ENCODE measurements at regions not wholly inside any gene's neighbourhood (a gene's known extent, or its start where the extent isn't known, plus 50 kb on each side); places are given as distances from the start of the nearest gene placed in this dataset.
A peak's percentile ranks its signal among the peaks of the same experiment; 100 is the strongest.
"Not testable (repeated sequence)": the region's sequence is repeated elsewhere in the genome, so short reads cannot be mapped to it uniquely, and the experiment has no call there.

DNA sequence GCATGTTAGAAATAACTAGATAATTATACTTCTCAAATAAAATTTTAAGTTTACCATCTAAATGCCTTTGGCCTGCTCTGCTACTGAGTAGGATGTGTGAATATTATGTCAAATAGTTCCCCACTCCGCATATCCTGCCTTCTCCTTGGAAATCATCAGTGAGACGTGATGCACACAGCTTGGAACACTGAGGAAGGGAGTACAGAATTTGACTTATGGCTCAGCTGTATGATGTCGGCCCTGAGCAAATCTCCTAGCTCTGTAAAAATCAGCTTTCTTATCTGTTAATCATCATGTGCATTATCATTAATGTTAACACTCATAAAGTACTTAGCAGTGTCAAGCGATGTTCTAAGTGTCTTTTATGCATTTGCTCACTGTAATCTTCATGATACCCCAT, 241.0 kb upstream of the ANKRD50 start:
- DNase-seq (ENCODE audit: low spot score), result no peak
- in situ Hi-C loops (cut with HindIII; ENCODE audit: low sequenced_read_pairs), result no loop called here

- in situ Hi-C loops (cut with HindIII; ENCODE audit: low sequenced_read_pairs), result no loop called here
- no peak for DNase-seq (ENCODE audit: low spot score)
Observed at GRCh38 chr4:124953061-124953460, 240.5 kb upstream of the ANKRD50 start.

GRCh38 chr4:124952601-124953000, 240.1 kb upstream of the ANKRD50 start:
- in situ Hi-C loops (cut with HindIII; ENCODE audit: low sequenced_read_pairs), result no loop called here
- DNase-seq (ENCODE audit: low spot score), result no peak

GRCh38 chr4:124948976-124949597, 236.6 kb upstream of the ANKRD50 start:
- no peak for DNase-seq (ENCODE audit: low spot score)
- in situ Hi-C loops (cut with HindIII; ENCODE audit: low sequenced_read_pairs), result no loop called here

GRCh38 chr4:124947622-124948265, 235.2 kb upstream of the ANKRD50 start:
- DNase-seq (ENCODE audit: low spot score), result no peak
- in situ Hi-C loops (cut with HindIII; ENCODE audit: low sequenced_read_pairs), result no loop called here

DNA sequence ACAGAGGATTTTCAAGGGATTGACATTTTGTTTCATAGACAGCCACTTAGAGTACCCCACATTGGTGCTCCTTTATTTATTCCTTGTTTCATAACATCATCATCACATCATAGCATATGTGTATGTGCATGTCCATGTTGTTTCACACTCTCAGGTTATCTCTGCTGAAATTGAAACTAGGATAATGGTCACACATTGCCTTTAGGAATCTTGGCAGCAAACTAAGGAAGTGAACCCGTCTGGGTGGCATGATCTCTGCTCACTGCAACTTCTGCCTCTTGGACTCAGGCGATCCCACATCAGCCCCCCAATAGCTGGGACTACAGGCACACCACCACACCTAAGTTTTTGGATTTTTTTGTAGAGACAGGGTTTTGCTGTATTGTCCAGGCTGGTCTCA, 234.2 kb upstream of the ANKRD50 start:
- no peak for DNase-seq (ENCODE audit: low spot score)
- in situ Hi-C loops (cut with HindIII; ENCODE audit: low sequenced_read_pairs), result no loop called here

- DNase-seq (ENCODE audit: low spot score), result no peak
- in situ Hi-C loops (cut with HindIII; ENCODE audit: low sequenced_read_pairs), result no loop called here
Observed at GRCh38 chr4:124945422-124945821, 232.9 kb upstream of the ANKRD50 start.

DNA sequence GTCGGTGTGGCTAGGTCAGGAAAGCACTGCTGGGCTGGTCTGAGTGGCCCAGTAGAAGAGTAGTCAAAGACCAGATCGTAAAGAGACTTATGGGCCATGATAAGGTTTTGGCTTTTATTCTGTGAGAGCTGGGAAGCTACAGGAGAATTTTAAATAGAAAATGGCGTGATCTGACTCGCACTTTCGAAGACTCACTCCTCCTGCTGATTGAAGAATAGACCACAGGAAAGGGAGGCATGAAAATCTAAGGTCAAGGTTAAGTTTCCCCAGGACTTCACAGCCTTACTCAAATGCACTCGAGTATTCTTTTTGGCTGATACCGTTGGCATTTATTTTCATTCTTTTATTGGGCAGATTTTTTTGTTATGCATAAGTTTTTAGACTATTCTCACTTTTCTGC, 231.4 kb upstream of the ANKRD50 start:
- DNase-seq (ENCODE audit: low spot score), result no peak
- in situ Hi-C loops (cut with HindIII; ENCODE audit: low sequenced_read_pairs), result no loop called here

DNA sequence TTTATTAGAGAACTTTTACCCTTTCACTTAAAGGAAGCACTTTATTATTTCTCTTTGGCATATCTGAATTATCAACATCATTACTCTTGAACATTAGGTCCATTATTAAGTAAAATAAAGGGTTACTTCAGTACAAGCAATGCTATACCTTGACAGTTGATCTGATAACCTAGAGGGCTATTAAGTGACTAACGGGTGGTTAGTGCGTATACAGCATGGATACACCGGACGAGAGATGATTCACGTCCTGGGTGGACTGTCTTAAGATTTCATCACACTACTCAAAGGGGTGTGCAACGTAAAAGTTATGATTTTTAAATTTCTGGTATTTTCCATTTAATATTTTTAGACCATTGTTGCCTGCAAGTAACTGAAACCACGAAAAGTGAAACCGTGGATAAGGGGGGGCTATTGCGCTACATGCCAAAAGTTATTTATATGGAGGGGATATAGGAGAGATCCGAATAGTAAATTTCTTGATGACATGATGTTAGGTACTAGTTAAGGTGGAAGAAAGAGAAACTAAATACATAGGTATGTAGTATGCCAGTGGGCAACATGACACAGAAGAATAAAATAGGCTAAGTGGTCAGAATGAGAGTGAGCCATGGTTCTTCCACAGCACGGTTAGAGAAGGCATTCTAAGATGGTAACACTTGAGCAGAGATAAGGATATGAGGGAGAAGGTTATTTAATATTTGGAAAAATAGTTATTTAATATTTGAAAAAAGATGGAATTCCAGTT, 230.8 kb upstream of the ANKRD50 start:
- DNase-seq (ENCODE audit: low spot score), result no peak
- in situ Hi-C loops (cut with HindIII; ENCODE audit: low sequenced_read_pairs), result no loop called here

DNA sequence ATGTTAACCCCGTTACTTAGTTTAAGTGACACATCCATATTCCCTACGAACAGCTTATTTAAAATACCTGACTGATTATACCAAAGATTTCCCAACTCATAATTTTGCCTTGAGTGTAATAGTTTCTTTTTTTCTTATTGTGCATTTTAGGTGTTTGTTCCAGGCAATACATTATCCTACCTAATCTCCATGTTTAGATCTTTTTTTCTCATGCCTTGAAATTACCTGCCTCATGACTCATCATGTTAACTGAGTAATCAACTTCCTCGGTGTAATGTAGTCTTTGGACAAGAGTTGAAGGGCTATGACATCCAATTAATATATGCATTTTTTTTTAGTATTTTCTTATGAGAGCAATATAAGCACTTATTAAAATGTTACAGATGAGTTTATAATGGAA, 228.7 kb upstream of the ANKRD50 start:
- DNase-seq (ENCODE audit: low spot score), result no peak
- in situ Hi-C loops (cut with HindIII; ENCODE audit: low sequenced_read_pairs), result no loop called here

DNA sequence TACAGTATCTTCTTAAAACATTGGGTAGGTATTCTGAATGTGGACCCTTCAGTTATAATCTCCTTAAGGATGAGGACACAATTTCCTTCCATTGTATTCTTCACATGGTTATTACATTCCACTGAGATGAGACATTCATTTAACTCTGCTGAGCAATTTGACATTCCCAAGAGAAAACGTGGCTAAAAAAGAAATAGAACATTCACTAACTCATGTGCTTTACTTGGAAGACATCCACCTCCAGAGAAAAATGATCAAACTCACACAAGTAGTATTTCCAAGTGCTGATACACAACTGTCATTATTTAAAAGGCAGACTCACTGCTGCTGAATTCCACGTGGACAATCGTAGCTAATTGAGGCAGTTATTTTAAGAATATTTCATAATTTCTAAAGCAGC, 227.9 kb upstream of the ANKRD50 start:
- DNase-seq (ENCODE audit: low spot score), result no peak
- in situ Hi-C loops (cut with HindIII; ENCODE audit: low sequenced_read_pairs), result no loop called here

- DNase-seq (ENCODE audit: low spot score), result no peak
- in situ Hi-C loops (cut with HindIII; ENCODE audit: low sequenced_read_pairs), result no loop called here
Observed at GRCh38 chr4:124939908-124940307, 227.4 kb upstream of the ANKRD50 start.

- no peak for DNase-seq (ENCODE audit: low spot score)
- in situ Hi-C loops (cut with HindIII; ENCODE audit: low sequenced_read_pairs), result no loop called here
Observed at GRCh38 chr4:124938836-124939235, 226.3 kb upstream of the ANKRD50 start.

DNA sequence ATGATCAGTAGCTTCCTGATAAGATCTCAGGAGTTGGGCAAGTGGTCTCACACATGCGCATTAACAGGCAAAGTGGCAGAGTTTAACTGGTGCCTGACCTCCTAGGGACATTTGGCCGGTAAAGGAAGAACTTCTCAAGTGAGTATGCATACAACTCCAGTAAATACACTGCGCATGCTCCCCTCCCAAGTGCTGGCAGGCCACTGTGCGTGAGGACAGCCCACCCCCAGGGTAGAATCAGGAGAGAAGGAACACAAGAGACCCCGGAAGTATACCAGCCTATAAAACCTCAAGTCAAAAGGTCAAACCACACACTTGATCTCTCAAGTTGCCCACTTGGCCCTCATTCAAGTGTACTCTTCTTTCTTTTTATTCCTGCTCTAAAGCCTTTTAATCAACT, 225.5 kb upstream of the ANKRD50 start:
- in situ Hi-C loops (cut with HindIII; ENCODE audit: low sequenced_read_pairs), result no loop called here
- no peak for DNase-seq (ENCODE audit: low spot score)

DNA sequence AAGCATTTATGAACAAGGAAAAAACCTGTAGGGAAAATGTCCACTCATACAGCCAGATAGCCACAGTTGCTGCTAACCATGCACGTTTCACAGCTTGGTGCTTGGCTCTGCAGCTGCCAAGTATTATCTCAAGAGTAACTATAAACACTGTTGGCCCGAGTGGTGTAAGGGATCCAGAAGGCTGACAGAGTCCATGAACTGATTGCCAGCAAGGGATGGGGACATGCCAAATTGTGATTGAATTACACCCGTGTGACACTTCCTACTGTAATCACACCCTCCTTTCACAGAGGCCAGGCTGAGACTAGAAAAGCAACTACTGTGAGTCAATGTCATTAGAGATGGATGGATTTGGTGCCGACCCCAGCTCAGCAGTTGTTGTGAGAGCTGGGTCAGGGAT, 223.9 kb upstream of the ANKRD50 start:
- peak; percentile 19 for DNase-seq (ENCODE audit: low spot score)
- in situ Hi-C loops (cut with HindIII; ENCODE audit: low sequenced_read_pairs), result no loop called here

DNA sequence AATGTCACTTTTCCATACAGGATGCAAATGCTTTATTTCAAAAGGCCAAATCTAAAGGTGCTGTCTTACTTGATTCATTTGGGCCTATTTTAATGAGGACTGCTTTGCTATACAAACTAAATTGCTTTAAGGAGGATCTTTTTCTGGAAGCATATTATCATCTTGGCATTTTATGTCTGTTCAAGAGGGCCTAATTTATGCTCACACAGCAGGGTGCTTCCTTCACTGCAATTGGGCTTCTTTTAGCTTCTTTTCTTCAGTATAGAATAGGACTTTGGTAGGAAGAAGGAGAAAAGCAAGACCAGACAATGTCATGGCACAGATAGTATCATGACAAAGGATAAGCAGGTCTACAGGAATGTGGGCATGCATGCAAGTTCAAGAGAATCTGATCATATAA, 222.4 kb upstream of the ANKRD50 start:
- in situ Hi-C loops (cut with HindIII; ENCODE audit: low sequenced_read_pairs), result no loop called here

DNA sequence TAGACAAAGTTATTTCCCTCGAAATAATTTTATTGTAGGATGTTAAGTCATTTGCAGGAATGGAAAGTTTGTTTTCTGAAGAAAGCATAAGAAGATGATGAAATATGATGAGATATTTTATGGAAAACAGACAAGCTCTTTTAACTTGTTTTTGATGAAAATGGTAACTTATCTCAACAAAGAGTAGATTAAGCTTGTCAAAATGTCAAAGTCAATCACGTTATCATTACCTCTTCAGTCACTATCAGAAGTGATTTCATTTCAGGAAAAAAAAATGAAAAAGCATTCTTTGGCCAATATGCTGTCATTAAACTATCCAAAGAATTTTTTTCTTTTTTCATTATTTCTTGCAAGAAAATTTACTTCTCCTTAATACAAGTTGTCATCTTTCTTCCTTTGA, 221.0 kb upstream of the ANKRD50 start:
- no peak for DNase-seq (ENCODE audit: low spot score)
- in situ Hi-C loops (cut with HindIII; ENCODE audit: low sequenced_read_pairs), result no loop called here

More for the DNA sequence above, 222.4 kb upstream of the ANKRD50 start:
- DNase-seq (ENCODE audit: low spot score), result no peak

GRCh38 chr4:124932447-124932846, 219.9 kb upstream of the ANKRD50 start:
- DNase-seq (ENCODE audit: low spot score), result no peak
- in situ Hi-C loops (cut with HindIII; ENCODE audit: low sequenced_read_pairs), result no loop called here

DNA sequence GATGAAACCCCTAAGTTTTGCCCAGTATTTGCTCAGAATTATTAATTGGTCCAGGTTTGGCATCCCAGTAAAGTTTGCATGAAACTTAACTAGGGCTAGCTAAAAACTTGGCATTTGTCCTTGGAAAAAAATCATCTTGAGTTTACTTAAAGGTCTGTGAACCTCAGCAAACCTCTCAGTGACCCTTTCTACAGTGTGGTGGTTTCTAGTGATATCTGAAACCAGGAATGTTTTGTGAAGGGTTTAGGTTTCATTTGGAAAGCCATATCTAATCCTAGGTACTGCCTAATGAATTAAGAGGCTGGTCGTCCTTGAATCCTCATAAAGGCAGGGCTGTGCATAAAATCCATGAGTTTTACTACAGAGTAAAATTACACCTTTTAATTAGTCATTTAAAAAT, 218.5 kb upstream of the ANKRD50 start:
- in situ Hi-C loops (cut with HindIII; ENCODE audit: low sequenced_read_pairs), result no loop called here
- no peak for DNase-seq (ENCODE audit: low spot score)

DNA sequence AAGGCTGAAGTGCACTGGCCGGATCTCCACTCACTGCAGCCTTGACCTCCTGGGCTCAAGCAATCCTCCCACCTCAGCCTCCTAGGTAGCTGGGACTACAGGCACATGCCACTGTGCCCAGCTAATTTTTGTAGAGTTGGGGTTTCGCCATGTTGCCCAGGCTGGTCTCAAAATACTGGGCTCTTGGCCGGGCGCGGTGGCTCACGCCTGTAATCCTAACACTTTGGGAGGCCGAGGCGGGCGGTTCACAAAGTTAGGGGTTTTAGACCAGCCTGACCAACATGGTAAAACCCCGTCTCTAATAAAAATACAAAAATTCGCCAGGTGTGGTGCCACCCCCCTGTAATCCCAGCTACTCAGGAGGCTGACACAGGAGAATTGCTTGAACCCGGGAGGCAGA, 210.2 kb upstream of the ANKRD50 start:
- in situ Hi-C loops (cut with HindIII; ENCODE audit: low sequenced_read_pairs); DNase-seq (ENCODE audit: low spot score): not testable (repeated sequence)

Measured in G401 (cell line).